ENCODE measurements at regions not wholly inside any gene's neighbourhood (a gene's known extent, or its start where the extent isn't known, plus 50 kb on each side); places are given as distances from the start of the nearest gene placed in this dataset.

DNA sequence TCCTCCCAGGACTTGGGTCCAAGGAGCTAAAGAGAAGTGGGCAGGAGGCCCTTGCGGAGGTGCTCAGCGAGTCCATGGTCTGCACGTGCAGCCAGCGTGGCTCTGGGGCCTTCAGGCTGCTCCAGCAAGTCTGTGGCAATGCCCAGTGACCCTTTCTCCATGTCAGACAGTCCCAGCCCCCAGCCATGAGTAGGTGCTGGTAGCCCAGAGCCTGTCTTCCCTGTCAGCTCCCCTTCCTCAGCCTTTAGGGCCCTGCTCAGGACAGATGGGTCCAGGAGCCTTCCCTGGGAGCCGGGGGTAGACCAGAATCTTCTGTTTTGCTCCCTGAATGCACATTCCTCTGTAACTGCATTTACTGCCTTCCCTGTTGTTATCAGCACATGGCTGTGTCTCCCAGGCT, 147.2 kb upstream of the IRX2 start:
- no peaks in the 10 kb centered on the region for H3K9me3 ChIP-seq (ENCODE audit: insufficient read depth, low read depth)
- no peaks in the 10 kb centered on the region for H3F3A ChIP-seq (ENCODE audit: insufficient read depth, low read depth)
- H3K79me2 ChIP-seq (ENCODE audit: low read depth), result no peaks in the 10 kb centered on the region
- TF ChIP-seq, protein P1, sequence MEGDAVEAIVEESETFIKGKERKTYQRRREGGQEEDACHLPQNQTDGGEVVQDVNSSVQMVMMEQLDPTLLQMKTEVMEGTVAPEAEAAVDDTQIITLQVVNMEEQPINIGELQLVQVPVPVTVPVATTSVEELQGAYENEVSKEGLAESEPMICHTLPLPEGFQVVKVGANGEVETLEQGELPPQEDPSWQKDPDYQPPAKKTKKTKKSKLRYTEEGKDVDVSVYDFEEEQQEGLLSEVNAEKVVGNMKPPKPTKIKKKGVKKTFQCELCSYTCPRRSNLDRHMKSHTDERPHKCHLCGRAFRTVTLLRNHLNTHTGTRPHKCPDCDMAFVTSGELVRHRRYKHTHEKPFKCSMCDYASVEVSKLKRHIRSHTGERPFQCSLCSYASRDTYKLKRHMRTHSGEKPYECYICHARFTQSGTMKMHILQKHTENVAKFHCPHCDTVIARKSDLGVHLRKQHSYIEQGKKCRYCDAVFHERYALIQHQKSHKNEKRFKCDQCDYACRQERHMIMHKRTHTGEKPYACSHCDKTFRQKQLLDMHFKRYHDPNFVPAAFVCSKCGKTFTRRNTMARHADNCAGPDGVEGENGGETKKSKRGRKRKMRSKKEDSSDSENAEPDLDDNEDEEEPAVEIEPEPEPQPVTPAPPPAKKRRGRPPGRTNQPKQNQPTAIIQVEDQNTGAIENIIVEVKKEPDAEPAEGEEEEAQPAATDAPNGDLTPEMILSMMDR (conservative IDR thresholded peaks at IDR 0.05), result no peak
- TF ChIP-seq EZH2 (IDR thresholded peaks at IDR 0.05; ENCODE audit: low read depth), result no peak
- H3K27ac ChIP-seq, result no peak overlapping the region
- H3K27me3 ChIP-seq (ENCODE audit: insufficient read depth, low read depth), result peaks cover 97% of the 10 kb centered on the region
- H3K4me3 ChIP-seq, result no peak overlapping the region
- H3K9me2 ChIP-seq (ENCODE audit: insufficient read depth), result no peaks in the 10 kb centered on the region
- no peak overlapping the region for H2AFZ ChIP-seq
- DNase-seq, result no peak
- no TSS peak for BruUV-seq (replicated peaks)
- no peaks in the 10 kb centered on the region for H4K20me1 ChIP-seq (ENCODE audit: insufficient read depth)
- ChIA-PET POLR2A (ENCODE audit: unreplicated experiment) (no interaction called here), CTCF (no interaction called here)
- intact Hi-C loops (cut with micrococcal nuclease; ENCODE audit: unreplicated experiment), result no loop called here
- H3K4me1 ChIP-seq (replicated peaks; ENCODE audit: insufficient read depth), result no peaks in the 10 kb centered on the region
- no peak overlapping the region for H3K4me2 ChIP-seq
- no peaks in the 10 kb centered on the region for H3K36me3 ChIP-seq (ENCODE audit: low read depth)

DNA sequence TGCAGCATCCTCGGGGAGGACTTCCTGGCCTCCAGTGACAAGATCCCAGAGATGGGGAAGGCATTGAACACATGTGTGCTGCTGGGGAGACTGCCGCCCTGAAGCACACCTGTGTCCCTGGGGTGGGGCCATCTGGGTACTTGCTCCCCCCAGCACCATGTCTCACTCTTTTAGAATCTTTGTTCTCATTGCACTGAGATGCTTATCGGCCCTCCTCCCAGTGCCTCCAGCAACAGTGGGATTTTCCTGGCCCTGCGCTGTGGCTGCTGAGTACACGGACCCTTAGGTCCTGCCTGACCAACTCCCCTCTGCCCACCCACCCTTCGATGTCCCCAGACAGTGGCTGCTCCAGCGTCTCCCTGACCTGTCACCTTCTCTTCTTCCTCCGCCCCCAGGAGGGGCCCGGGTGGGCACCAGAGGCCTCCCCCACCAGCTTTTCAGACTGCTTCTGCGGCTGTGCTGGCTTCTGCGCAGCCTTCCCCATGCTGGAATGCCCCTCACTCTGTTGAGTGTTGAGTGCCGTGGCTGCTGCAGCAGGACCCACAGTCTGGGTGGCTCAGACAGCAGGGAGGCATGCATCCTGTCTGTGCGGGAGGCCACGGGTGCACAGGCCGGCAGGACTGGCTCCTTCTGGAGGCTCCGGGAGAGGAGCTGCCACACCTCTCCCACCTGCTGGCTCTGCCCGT, 145.9 kb upstream of the IRX2 start:
- no peak for TF ChIP-seq EZH2 (IDR thresholded peaks at IDR 0.05; ENCODE audit: low read depth)
- TF ChIP-seq, protein P1 (conservative IDR thresholded peaks at IDR 0.05), result no peak

DNA sequence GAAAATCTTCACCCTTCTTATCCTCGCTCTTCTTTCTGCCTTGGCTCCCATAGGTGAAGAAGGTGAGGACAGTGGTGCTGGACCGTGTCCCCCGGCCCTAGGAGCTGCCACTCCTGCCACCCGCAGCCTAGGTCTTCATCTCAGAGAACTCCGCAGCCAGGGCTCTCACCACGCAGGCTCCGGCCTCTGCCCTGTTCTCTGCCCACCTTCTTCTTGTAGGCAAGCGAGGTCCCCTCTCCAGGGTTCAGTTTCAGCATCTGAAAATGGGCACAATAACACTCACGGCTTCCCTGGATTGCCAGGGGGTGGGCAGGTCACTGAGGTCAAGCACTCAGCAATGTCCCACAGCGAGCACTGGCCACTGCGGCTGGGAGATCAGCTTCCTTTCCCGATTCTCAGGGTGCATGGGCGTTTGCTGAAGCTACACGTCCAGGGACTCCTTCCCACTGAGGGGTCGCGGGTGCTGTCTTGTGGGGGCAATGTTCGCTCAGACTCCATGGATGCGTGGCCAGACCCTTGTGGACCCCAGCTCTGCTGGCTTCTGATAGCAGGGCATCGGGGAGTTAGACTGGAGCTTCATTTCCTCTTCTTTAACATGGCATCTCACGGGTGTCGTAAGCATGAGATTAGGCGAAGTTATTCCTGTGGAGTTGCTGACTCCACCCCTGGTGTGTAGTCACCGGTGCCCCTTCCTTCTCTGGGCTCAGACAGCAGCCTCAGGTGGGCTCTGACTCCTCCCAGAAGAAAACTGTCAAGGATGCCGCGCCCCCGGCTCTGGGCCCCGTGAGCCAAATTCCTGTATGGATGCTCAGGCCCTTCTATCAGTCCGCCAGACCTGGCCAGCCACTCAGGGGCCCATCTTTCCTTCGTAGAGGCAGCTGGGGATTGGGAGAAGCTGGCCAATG, 145.1 kb upstream of the IRX2 start:
- H3K4me1 ChIP-seq (replicated peaks; ENCODE audit: insufficient read depth), result no peaks in the 10 kb centered on the region
- no peak for DNase-seq
- no peak overlapping the region for H3K4me2 ChIP-seq
- no peaks in the 10 kb centered on the region for H3K79me2 ChIP-seq (ENCODE audit: low read depth)
- no peak overlapping the region for H2AFZ ChIP-seq
- ChIA-PET CTCF (no interaction called here), POLR2A (ENCODE audit: unreplicated experiment) (no interaction called here)
- H3K9me2 ChIP-seq (ENCODE audit: insufficient read depth), result no peaks in the 10 kb centered on the region
- H3F3A ChIP-seq (ENCODE audit: insufficient read depth, low read depth), result no peaks in the 10 kb centered on the region
- no peaks in the 10 kb centered on the region for H3K9me3 ChIP-seq (ENCODE audit: insufficient read depth, low read depth)
- H3K4me3 ChIP-seq, result no peak overlapping the region
- intact Hi-C loops (cut with micrococcal nuclease; ENCODE audit: unreplicated experiment), result no loop called here
- no peak overlapping the region for H3K27ac ChIP-seq
- no peaks in the 10 kb centered on the region for H4K20me1 ChIP-seq (ENCODE audit: insufficient read depth)
- H3K36me3 ChIP-seq (ENCODE audit: low read depth), result no peaks in the 10 kb centered on the region
- BruUV-seq (replicated peaks), result no TSS peak
- TF ChIP-seq EZH2 (IDR thresholded peaks at IDR 0.05; ENCODE audit: low read depth), result no peak
- TF ChIP-seq, protein P1 (conservative IDR thresholded peaks at IDR 0.05), result no peak
- H3K27me3 ChIP-seq (ENCODE audit: insufficient read depth, low read depth), result peaks cover 97% of the 10 kb centered on the region

More for the DNA sequence above, 145.9 kb upstream of the IRX2 start:
- H3K27ac ChIP-seq, result no peak overlapping the region
- peaks cover 97% of the 10 kb centered on the region for H3K27me3 ChIP-seq (ENCODE audit: insufficient read depth, low read depth)
- POLR2A ChIA-PET (ENCODE audit: unreplicated experiment), result no interaction called here
- no peaks in the 10 kb centered on the region for H3K4me1 ChIP-seq (replicated peaks; ENCODE audit: insufficient read depth)
- H4K20me1 ChIP-seq (ENCODE audit: insufficient read depth), result no peaks in the 10 kb centered on the region
- no peak overlapping the region for H2AFZ ChIP-seq
- no peaks in the 10 kb centered on the region for H3K79me2 ChIP-seq (ENCODE audit: low read depth)
- no peak overlapping the region for H3K4me3 ChIP-seq
- no TSS peak for BruUV-seq (replicated peaks)
- no peaks in the 10 kb centered on the region for H3K9me2 ChIP-seq (ENCODE audit: insufficient read depth)
- H3K9me3 ChIP-seq (ENCODE audit: insufficient read depth, low read depth), result no peaks in the 10 kb centered on the region
- no peaks in the 10 kb centered on the region for H3K36me3 ChIP-seq (ENCODE audit: low read depth)
- CTCF ChIA-PET, result no interaction called here
- H3K4me2 ChIP-seq, result no peak overlapping the region
- DNase-seq, result no peak
- H3F3A ChIP-seq (ENCODE audit: insufficient read depth, low read depth), result no peaks in the 10 kb centered on the region
- intact Hi-C loops (cut with micrococcal nuclease; ENCODE audit: unreplicated experiment), result no loop called here
